LHCN-M2 (cell line): ENCODE measurements at regions not wholly inside any gene's neighbourhood (a gene's known extent, or its start where the extent isn't known, plus 50 kb on each side); places are given as distances from the start of the nearest gene placed in this dataset.

Source experiments
- DNase-seq: peaks from one replicate; pipeline ENCODE4 v3.0.0-alpha.2; 2012; ENCODE audit warnings: low read depth

- DNase-seq = no peak
Observed at GRCh38 chr10:128373071-128373749, 247.0 kb upstream of the MKI67 start.

GRCh38 chr10:128373831-128374230, 247.6 kb upstream of the MKI67 start:
- DNase-seq = no peak

GRCh38 chr10:128375171-128375570, 248.9 kb upstream of the MKI67 start:
- no peak for DNase-seq

- no peak for DNase-seq
Observed at GRCh38 chr10:128377364-128377987, 251.3 kb upstream of the MKI67 start.

GRCh38 chr10:128377988-128378387, 251.8 kb upstream of the MKI67 start:
- DNase-seq = no peak

GRCh38 chr10:128380946-128381345, 254.7 kb upstream of the MKI67 start:
- DNase-seq = no peak

- no peak for DNase-seq
Observed at GRCh38 chr10:128382225-128382624, 256.0 kb upstream of the MKI67 start.

- no peak for DNase-seq
Observed at GRCh38 chr10:128384831-128385230, 258.6 kb upstream of the MKI67 start.

- no peak for DNase-seq
Observed at GRCh38 chr10:128386231-128386630, 260.0 kb upstream of the MKI67 start.

- DNase-seq = no peak
Observed at GRCh38 chr10:128386816-128387604, 260.8 kb upstream of the MKI67 start.

GRCh38 chr10:128390596-128390995, 264.4 kb upstream of the MKI67 start:
- DNase-seq = no peak

- DNase-seq = no peak
Observed at GRCh38 chr10:128393546-128393945, 267.3 kb upstream of the MKI67 start.

GRCh38 chr10:128398118-128398517, 271.9 kb upstream of the MKI67 start:
- no peak for DNase-seq

- DNase-seq = no peak
Observed at GRCh38 chr10:128398999-128399398, 272.8 kb upstream of the MKI67 start.

GRCh38 chr10:128400564-128400963, 274.3 kb upstream of the MKI67 start:
- DNase-seq = no peak

GRCh38 chr10:128405450-128405849, 279.2 kb upstream of the MKI67 start:
- no peak for DNase-seq

GRCh38 chr10:128411643-128412042, 285.4 kb upstream of the MKI67 start:
- DNase-seq = no peak

GRCh38 chr10:128414568-128414967, 288.3 kb upstream of the MKI67 start:
- no peak for DNase-seq

- DNase-seq = no peak
Observed at GRCh38 chr10:128416231-128416630, 290.0 kb upstream of the MKI67 start.

- no peak for DNase-seq
Observed at GRCh38 chr10:128417826-128418225, 291.6 kb upstream of the MKI67 start.

- DNase-seq = no peak
Observed at GRCh38 chr10:128418819-128419218, 292.6 kb upstream of the MKI67 start.

- no peak for DNase-seq
Observed at GRCh38 chr10:128419466-128420019, 293.3 kb upstream of the MKI67 start.
